Astrocyte of the spinal cord (primary cell): ENCODE measurements at regions not wholly inside any gene's neighbourhood (a gene's known extent, or its start where the extent isn't known, plus 50 kb on each side); places are given as distances from the start of the nearest gene placed in this dataset.

ENCODE experiments used
- DNase-seq: peaks from one replicate; pipeline ENCODE4 v3.0.0; 2011; ENCODE audit warnings: low read depth, low spot score
- H3K4me3 ChIP-seq: 2 replicates; pipeline ENCODE4 v1.5.1; 2011; ENCODE audit warnings: low read depth, mild to moderate bottlenecking, low read length, moderate library complexity
- CTCF ChIP-seq: IDR thresholded peaks from 2 replicates; pipeline ENCODE4 v1.5.1; 2012; ENCODE audit warnings: low read depth, mild to moderate bottlenecking, low read length, inconsistent platforms
- in situ Hi-C: cut with HindIII; loops from 2 replicates; pipeline ENCODE4 v1.10.0; 2017; ENCODE audit warnings: low sequenced_read_pairs

GRCh38 chr3:75075158-75075557 is 460.7 kb upstream of the CNTN3 start:
- no peak for TF ChIP-seq CTCF
- in situ Hi-C loops = no loop called here
- DNase-seq = no peak
- H3K4me3 ChIP-seq = no peak overlapping the region

- no peak for DNase-seq
- H3K4me3 ChIP-seq = no peak overlapping the region
- in situ Hi-C loops = no loop called here
- TF ChIP-seq CTCF = no peak
Measured at GRCh38 chr3:75076481-75076880, 462.0 kb upstream of the CNTN3 start.

GRCh38 chr3:75078290-75078689 is 463.8 kb upstream of the CNTN3 start:
- TF ChIP-seq CTCF = no peak
- H3K4me3 ChIP-seq = no peak overlapping the region
- in situ Hi-C loops = no loop called here
- DNase-seq = no peak

- no peak for TF ChIP-seq CTCF
- H3K4me3 ChIP-seq = no peak overlapping the region
- in situ Hi-C loops = no loop called here
- DNase-seq = no peak
Measured at GRCh38 chr3:75082845-75083244, 468.4 kb upstream of the CNTN3 start.

- DNase-seq = no peak
- TF ChIP-seq CTCF = no peak
- H3K4me3 ChIP-seq = no peak overlapping the region
- in situ Hi-C loops = no loop called here
Measured at GRCh38 chr3:75089841-75090240, 475.4 kb upstream of the CNTN3 start.

GRCh38 chr3:75101329-75102147 is 487.1 kb upstream of the CNTN3 start:
- in situ Hi-C loops = no loop called here
- no peak for DNase-seq
- TF ChIP-seq CTCF = no peak
- H3K4me3 ChIP-seq = no peak overlapping the region
